ENCODE measurements at regions not wholly inside any gene's neighbourhood (a gene's known extent, or its start where the extent isn't known, plus 50 kb on each side); places are given as distances from the start of the nearest gene placed in this dataset.

DNA sequence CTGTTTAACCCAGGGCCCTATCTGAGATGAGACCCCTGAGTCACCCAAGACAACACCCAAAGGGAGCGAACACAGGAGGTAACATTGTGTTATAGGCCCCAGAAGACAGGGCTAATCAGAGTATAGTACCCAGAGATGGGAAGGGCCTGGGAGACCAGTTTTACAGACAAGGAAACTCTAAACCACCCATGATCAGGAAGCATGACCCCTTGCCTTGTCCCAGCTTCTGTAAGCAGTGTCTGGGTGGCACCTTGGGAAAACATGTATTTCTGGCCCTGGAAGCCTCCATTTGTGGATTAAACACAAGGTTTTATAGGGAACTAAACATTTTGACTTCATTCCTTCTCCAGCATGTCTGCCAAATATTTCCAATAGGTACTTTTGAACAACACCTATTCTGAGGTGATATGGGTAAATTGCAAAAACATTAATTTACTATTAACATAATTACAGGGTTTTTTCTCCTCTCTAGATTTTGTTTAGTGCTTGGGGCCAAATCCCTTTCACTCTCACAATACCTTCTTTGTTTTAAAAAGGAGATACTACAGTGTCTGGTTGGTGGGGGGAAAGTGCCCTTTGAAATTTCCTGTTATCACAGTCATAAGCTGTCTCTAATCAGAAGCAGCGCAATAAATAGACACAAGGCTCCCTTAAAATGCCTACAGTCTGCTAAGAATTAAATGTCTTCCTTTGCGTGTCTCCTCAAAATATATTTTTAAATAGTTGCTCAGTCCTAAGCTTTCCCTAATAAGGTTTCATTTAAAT is 341.1 kb downstream of the BCL11A start:
- TF ChIP-seq, protein P1, sequence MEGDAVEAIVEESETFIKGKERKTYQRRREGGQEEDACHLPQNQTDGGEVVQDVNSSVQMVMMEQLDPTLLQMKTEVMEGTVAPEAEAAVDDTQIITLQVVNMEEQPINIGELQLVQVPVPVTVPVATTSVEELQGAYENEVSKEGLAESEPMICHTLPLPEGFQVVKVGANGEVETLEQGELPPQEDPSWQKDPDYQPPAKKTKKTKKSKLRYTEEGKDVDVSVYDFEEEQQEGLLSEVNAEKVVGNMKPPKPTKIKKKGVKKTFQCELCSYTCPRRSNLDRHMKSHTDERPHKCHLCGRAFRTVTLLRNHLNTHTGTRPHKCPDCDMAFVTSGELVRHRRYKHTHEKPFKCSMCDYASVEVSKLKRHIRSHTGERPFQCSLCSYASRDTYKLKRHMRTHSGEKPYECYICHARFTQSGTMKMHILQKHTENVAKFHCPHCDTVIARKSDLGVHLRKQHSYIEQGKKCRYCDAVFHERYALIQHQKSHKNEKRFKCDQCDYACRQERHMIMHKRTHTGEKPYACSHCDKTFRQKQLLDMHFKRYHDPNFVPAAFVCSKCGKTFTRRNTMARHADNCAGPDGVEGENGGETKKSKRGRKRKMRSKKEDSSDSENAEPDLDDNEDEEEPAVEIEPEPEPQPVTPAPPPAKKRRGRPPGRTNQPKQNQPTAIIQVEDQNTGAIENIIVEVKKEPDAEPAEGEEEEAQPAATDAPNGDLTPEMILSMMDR (IDR thresholded peaks at IDR 0.05 in 2 of 3, conservative IDR thresholded peaks at IDR 0.05 in 1 of 3; ENCODE audit: control insufficient read depth in 2 of 3, extremely low read depth in 1 of 3, insufficient read depth in 1 of 3, low read depth in 3 of 3, low read length in 3 of 3), result no peak
- no peak for TF ChIP-seq POLR2A (IDR thresholded peaks at IDR 0.05; ENCODE audit: low read depth, low read length)
- no peak for TF ChIP-seq CHD4 (IDR thresholded peaks at IDR 0.05)

Measured in GM12878 (cell line).